OCI-LY3 (cell line): ENCODE measurements at regions not wholly inside any gene's neighbourhood (a gene's known extent, or its start where the extent isn't known, plus 50 kb on each side); places are given as distances from the start of the nearest gene placed in this dataset.

Experiments used
- EZH2phosphoT487 ChIP-seq: fragments of 200-600 bp; shearing (Covaris generic); IDR thresholded peaks from 2 replicates; pipeline ENCODE4 v1.6.1; 2018; ENCODE audit warnings: antibody characterized with exemption, mixed run types, low read depth
- TF ChIP-seq, protein P1 (sequence below): fragments of 200-600, 300-600 bp; sonication (generic); IDR thresholded peaks from 2 replicates; pipeline ENCODE4 v1.5.1; 2014; ENCODE audit warnings: antibody characterized with exemption, low read length, low read depth

DNA sequence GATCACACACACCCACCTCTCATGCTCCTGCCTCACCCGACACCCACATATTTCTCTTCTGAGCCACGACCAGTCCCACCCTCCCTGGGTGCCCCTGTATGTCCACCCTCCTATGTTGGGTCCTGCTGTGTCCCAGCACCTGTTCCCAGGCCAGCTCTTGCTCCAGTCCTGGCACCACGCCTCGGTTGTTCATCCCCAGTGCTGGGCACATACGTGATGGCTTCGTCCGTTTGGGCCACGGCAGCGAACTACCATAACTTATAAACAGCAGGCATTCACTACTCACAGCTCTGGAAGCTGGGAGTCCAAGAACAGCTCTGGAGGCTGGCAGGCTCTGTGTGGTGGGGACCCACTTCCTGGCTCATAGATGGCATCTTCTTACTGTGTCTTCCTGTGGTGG is 116.9 kb downstream of the BRD1 start:
- TF ChIP-seq, protein P1, sequence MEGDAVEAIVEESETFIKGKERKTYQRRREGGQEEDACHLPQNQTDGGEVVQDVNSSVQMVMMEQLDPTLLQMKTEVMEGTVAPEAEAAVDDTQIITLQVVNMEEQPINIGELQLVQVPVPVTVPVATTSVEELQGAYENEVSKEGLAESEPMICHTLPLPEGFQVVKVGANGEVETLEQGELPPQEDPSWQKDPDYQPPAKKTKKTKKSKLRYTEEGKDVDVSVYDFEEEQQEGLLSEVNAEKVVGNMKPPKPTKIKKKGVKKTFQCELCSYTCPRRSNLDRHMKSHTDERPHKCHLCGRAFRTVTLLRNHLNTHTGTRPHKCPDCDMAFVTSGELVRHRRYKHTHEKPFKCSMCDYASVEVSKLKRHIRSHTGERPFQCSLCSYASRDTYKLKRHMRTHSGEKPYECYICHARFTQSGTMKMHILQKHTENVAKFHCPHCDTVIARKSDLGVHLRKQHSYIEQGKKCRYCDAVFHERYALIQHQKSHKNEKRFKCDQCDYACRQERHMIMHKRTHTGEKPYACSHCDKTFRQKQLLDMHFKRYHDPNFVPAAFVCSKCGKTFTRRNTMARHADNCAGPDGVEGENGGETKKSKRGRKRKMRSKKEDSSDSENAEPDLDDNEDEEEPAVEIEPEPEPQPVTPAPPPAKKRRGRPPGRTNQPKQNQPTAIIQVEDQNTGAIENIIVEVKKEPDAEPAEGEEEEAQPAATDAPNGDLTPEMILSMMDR = no peak
- TF ChIP-seq EZH2phosphoT487 = no peak
